ENCODE measurements at regions not wholly inside any gene's neighbourhood (a gene's known extent, or its start where the extent isn't known, plus 50 kb on each side); places are given as distances from the start of the nearest gene placed in this dataset.

DNA sequence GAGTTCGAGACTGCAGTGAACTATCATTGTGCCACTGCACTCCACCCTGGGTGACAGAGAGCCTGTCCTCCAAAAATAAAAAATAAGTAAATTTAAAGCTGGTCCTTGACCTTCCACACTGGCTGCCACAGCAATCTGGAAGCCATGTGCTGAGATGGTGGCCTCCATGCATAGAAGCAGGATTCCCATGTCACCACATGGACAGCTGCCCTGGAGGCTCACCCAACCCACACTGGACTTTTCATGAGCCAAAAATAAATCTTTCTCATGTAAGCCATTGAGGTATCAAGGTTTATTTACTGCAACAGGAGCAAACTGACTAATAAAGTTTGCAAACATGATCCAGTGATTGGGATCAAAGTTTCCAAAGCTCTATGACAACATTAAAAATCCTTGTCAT lies 88.5 kb downstream of the SETD4 start:
- H3K4me3 Mint-ChIP-seq, result no peak overlapping the region
- CTCF ChIA-PET, result interaction anchor here (0.7 kb wide), 1 partner anchor 118 kb away, joined by 3 read pairs; no protein-coding TSS in a partner anchor
- Histone ChIP-seq H3K4me1 (ENCODE audit: control insufficient read depth in 2 of 2, insufficient read depth in 2 of 2, low read length in 2 of 2) (no peaks in the 10 kb centered on the region), H3K27me3 (ENCODE audit: control insufficient read depth in 2 of 2, insufficient read depth in 2 of 2, low read length in 2 of 2) (no peaks in the 10 kb centered on the region), H3K27ac (ENCODE audit: low read depth, low read length) (no peak overlapping the region), H3K9me3 (ENCODE audit: control insufficient read depth in 2 of 3, low read length in 3 of 3) (no peaks in the 10 kb centered on the region), H3K4me3 (ENCODE audit: low read length) (no peak overlapping the region), H3K36me3 (ENCODE audit: control insufficient read depth in 2 of 3, insufficient read depth in 3 of 3, low read length in 3 of 3) (no peaks in the 10 kb centered on the region)
- intact Hi-C loops (cut with micrococcal nuclease), result no loop called here
- H3K27ac Mint-ChIP-seq, result no peak overlapping the region
- H3K36me3 Mint-ChIP-seq, result no peaks in the 10 kb centered on the region
- DNase-seq, result no peak
- no peaks in the 10 kb centered on the region for H3K9me3 Mint-ChIP-seq
- peaks cover 0 to 7% (median 4%) of the 10 kb centered on the region in 5 donors for H3K27me3 Mint-ChIP-seq
- H3K4me1 Mint-ChIP-seq, result no peaks in the 10 kb centered on the region
- POLR2A ChIA-PET, result interaction anchor here (0.6 kb wide), 1 partner anchor 1245 kb away, joined by 3 read pairs; no protein-coding TSS in a partner anchor
- no peak for ATAC-seq

- Histone ChIP-seq H3K36me3 (ENCODE audit: control insufficient read depth in 2 of 3, insufficient read depth in 3 of 3, low read length in 3 of 3) (no peaks in the 10 kb centered on the region), H3K9me3 (ENCODE audit: control insufficient read depth in 2 of 3, low read length in 3 of 3) (no peaks in the 10 kb centered on the region), H3K27me3 (ENCODE audit: control insufficient read depth in 2 of 2, insufficient read depth in 2 of 2, low read length in 2 of 2) (no peaks in the 10 kb centered on the region), H3K4me1 (ENCODE audit: control insufficient read depth in 2 of 2, insufficient read depth in 2 of 2, low read length in 2 of 2) (no peaks in the 10 kb centered on the region), H3K27ac (ENCODE audit: low read depth, low read length) (no peak overlapping the region), H3K4me3 (ENCODE audit: low read length) (no peak overlapping the region)
- peaks cover 0 to 5% (median 0%) of the 10 kb centered on the region in 5 donors for H3K27me3 Mint-ChIP-seq
- intact Hi-C loops (cut with micrococcal nuclease), result no loop called here
- H3K4me3 Mint-ChIP-seq, result no peak overlapping the region
- POLR2A ChIA-PET, result no interaction called here
- no peak for DNase-seq
- H3K27ac Mint-ChIP-seq, result no peak overlapping the region
- ATAC-seq, result no peak
- CTCF ChIA-PET, result interaction anchor here (0.7 kb wide), 1 partner anchor 540 kb away, joined by 4 read pairs; no protein-coding TSS in a partner anchor
- H3K4me1 Mint-ChIP-seq, result no peaks in the 10 kb centered on the region
- no peaks in the 10 kb centered on the region for H3K9me3 Mint-ChIP-seq
- H3K36me3 Mint-ChIP-seq, result peaks cover 0 to 4% (median 0%) of the 10 kb centered on the region in 5 donors
Observed at GRCh38 chr21:35969281-35969680, 91.0 kb downstream of the SETD4 start.

- peaks cover 0 to 9% (median 3%) of the 10 kb centered on the region in 5 donors for H3K27me3 Mint-ChIP-seq
- no peak overlapping the region for H3K4me3 Mint-ChIP-seq
- ChIA-PET POLR2A (no interaction called here), CTCF (interaction anchor here (0.6 kb wide), 1 partner anchor 1142 kb away, joined by 6 read pairs; no protein-coding TSS in a partner anchor)
- H3K9me3 Mint-ChIP-seq, result peaks cover 0 to 1% (median 0%) of the 10 kb centered on the region in 11 donors
- intact Hi-C loops (cut with micrococcal nuclease), result no loop called here
- no peak for ATAC-seq
- DNase-seq, result no peak
- no peak overlapping the region for H3K27ac Mint-ChIP-seq
- H3K27me3 ChIP-seq (ENCODE audit: control insufficient read depth in 2 of 2, insufficient read depth in 2 of 2, low read length in 2 of 2), result no peaks in the 10 kb centered on the region
- no peaks in the 10 kb centered on the region for H3K9me3 ChIP-seq (ENCODE audit: control insufficient read depth in 2 of 3, low read length in 3 of 3)
- no peak overlapping the region for H3K4me3 ChIP-seq (ENCODE audit: low read length)
- H3K27ac ChIP-seq (ENCODE audit: low read depth, low read length), result no peak overlapping the region
- no peaks in the 10 kb centered on the region for H3K4me1 Mint-ChIP-seq
- H3K36me3 Mint-ChIP-seq, result peaks cover 0 to 4% (median 0%) of the 10 kb centered on the region in 5 donors
- no peaks in the 10 kb centered on the region for H3K4me1 ChIP-seq (ENCODE audit: control insufficient read depth in 2 of 2, insufficient read depth in 2 of 2, low read length in 2 of 2)
- no peaks in the 10 kb centered on the region for H3K36me3 ChIP-seq (ENCODE audit: control insufficient read depth in 2 of 3, insufficient read depth in 3 of 3, low read length in 3 of 3)
Observed at GRCh38 chr21:35968564-35968963, 91.8 kb downstream of the SETD4 start.

- H3K27ac Mint-ChIP-seq, result no peak overlapping the region
- CTCF ChIA-PET, result no interaction called here
- H3K36me3 ChIP-seq (ENCODE audit: control insufficient read depth in 2 of 3, insufficient read depth in 3 of 3, low read length in 3 of 3), result no peaks in the 10 kb centered on the region
Observed at GRCh38 chr21:35965699-35966098, 94.6 kb downstream of the SETD4 start.

DNA sequence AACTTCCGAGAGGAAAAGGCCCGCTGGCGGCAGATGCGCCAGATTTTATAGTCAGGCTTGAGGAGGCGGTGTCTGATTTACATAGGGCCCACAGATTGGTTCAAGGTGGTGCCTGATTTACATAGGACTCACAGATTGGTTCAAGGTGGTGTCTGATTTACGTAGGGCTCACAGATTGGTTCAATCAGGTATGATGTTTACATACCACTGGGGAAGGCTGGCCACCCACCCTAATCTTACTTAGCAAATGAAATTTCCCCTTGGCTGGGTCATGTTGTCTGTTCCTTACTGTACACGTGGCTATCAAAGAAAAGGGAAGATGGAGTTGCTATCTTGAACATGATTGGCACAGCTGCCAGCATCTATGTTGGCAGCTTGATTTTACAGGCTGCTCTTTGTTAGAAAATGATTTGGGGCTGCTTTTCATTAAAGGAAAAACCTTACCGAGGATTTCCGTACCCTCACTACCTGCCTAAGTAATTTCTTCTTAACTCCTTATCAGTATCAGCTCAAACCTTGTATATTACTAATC lies 96.3 kb downstream of the SETD4 start:
- ChIA-PET CTCF (interaction anchor here (0.7 kb wide), 1 partner anchor 1220 kb away, joined by 3 read pairs; no protein-coding TSS in a partner anchor), POLR2A (no interaction called here)
- Histone ChIP-seq H3K36me3 (ENCODE audit: control insufficient read depth in 2 of 3, insufficient read depth in 3 of 3, low read length in 3 of 3) (no peaks in the 10 kb centered on the region), H3K27me3 (ENCODE audit: control insufficient read depth in 2 of 2, insufficient read depth in 2 of 2, low read length in 2 of 2) (no peaks in the 10 kb centered on the region), H3K4me3 (ENCODE audit: low read length) (no peak overlapping the region), H3K9me3 (ENCODE audit: control insufficient read depth in 2 of 3, low read length in 3 of 3) (no peaks in the 10 kb centered on the region), H3K27ac (ENCODE audit: low read depth, low read length) (no peak overlapping the region), H3K4me1 (ENCODE audit: control insufficient read depth in 2 of 2, insufficient read depth in 2 of 2, low read length in 2 of 2) (no peaks in the 10 kb centered on the region)
- H3K36me3 Mint-ChIP-seq, result peaks cover 0 to 4% (median 0%) of the 10 kb centered on the region in 5 donors
- H3K4me3 Mint-ChIP-seq, result no peak overlapping the region
- H3K4me1 Mint-ChIP-seq, result no peaks in the 10 kb centered on the region
- H3K9me3 Mint-ChIP-seq, result peaks cover 0 to 1% (median 0%) of the 10 kb centered on the region in 11 donors
- peaks cover 0 to 17% (median 8%) of the 10 kb centered on the region in 5 donors for H3K27me3 Mint-ChIP-seq
- intact Hi-C loops (cut with micrococcal nuclease), result no loop called here
- DNase-seq (no peak), ATAC-seq (no peak)
- H3K27ac Mint-ChIP-seq, result no peak overlapping the region

More at GRCh38 chr21:35965699-35966098, 94.6 kb downstream of the SETD4 start:
- H3K27ac ChIP-seq (ENCODE audit: low read depth, low read length), result no peak overlapping the region
- Mint-ChIP-seq H3K4me3 (no peak overlapping the region), H3K9me3 (peaks cover 0 to 1% (median 0%) of the 10 kb centered on the region in 11 donors), H3K4me1 (no peaks in the 10 kb centered on the region), H3K27me3 (peaks cover 0 to 12% (median 6%) of the 10 kb centered on the region in 5 donors), H3K36me3 (peaks cover 0 to 4% (median 0%) of the 10 kb centered on the region in 5 donors)
- no peak for DNase-seq
- H3K27me3 ChIP-seq (ENCODE audit: control insufficient read depth in 2 of 2, insufficient read depth in 2 of 2, low read length in 2 of 2), result no peaks in the 10 kb centered on the region
- intact Hi-C loops (cut with micrococcal nuclease), result no loop called here
- no peak for ATAC-seq
- no peaks in the 10 kb centered on the region for H3K4me1 ChIP-seq (ENCODE audit: control insufficient read depth in 2 of 2, insufficient read depth in 2 of 2, low read length in 2 of 2)
- H3K4me3 ChIP-seq (ENCODE audit: low read length), result no peak overlapping the region
- POLR2A ChIA-PET, result no interaction called here
- no peaks in the 10 kb centered on the region for H3K9me3 ChIP-seq (ENCODE audit: control insufficient read depth in 2 of 3, low read length in 3 of 3)

DNA sequence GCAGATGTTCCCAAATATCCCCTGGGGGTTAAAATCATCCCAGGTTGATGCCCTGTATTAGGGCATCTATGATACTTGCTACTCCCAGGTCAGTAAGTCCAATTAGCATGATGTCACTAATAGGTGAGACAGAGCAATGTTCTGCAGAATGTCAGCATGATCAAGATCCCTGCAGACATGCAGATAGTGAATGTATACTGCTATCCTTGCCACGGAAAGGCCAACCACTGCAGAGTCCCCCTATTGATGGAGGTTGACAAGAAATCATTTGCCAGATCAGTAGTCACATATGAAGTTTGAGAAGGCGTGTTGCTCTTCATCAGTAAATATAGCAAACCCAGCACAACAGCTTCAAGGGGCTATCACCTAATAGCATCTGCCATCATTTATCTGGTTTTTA lies 97.4 kb downstream of the SETD4 start:
- Mint-ChIP-seq H3K36me3 (peaks cover 0 to 4% (median 0%) of the 10 kb centered on the region in 5 donors), H3K4me1 (no peaks in the 10 kb centered on the region), H3K9me3 (peaks cover 0 to 3% (median 0%) of the 10 kb centered on the region in 11 donors), H3K27ac (no peak overlapping the region), H3K27me3 (peaks cover 0 to 14% (median 8%) of the 10 kb centered on the region in 5 donors), H3K4me3 (no peak overlapping the region)
- Histone ChIP-seq H3K27me3 (ENCODE audit: control insufficient read depth in 2 of 2, insufficient read depth in 2 of 2, low read length in 2 of 2) (no peaks in the 10 kb centered on the region), H3K27ac (ENCODE audit: low read depth, low read length) (no peak overlapping the region), H3K9me3 (ENCODE audit: control insufficient read depth in 2 of 3, low read length in 3 of 3) (no peaks in the 10 kb centered on the region), H3K36me3 (ENCODE audit: control insufficient read depth in 2 of 3, insufficient read depth in 3 of 3, low read length in 3 of 3) (no peaks in the 10 kb centered on the region), H3K4me1 (ENCODE audit: control insufficient read depth in 2 of 2, insufficient read depth in 2 of 2, low read length in 2 of 2) (no peaks in the 10 kb centered on the region), H3K4me3 (ENCODE audit: low read length) (no peak overlapping the region)
- ATAC-seq (no peak), DNase-seq (no peak)
- CTCF ChIA-PET, result interaction anchor here (0.7 kb wide), 1 partner anchor 1219 kb away, joined by 3 read pairs; no protein-coding TSS in a partner anchor
- POLR2A ChIA-PET, result no interaction called here
- intact Hi-C loops (cut with micrococcal nuclease), result no loop called here

GRCh38 chr21:35954066-35954465 lies 106.3 kb downstream of the SETD4 start:
- H3K27me3 Mint-ChIP-seq, result peaks cover 5 to 24% (median 9%) of the 10 kb centered on the region in 5 donors
- H3K36me3 Mint-ChIP-seq, result peaks cover 0 to 4% (median 0%) of the 10 kb centered on the region in 5 donors
- no peak for DNase-seq
- no peaks in the 10 kb centered on the region for H3K4me1 Mint-ChIP-seq
- POLR2A ChIA-PET, result no interaction called here
- peaks cover 0 to 3% (median 0%) of the 10 kb centered on the region in 11 donors for H3K9me3 Mint-ChIP-seq
- no peaks in the 10 kb centered on the region for H3K4me1 ChIP-seq (ENCODE audit: control insufficient read depth in 2 of 2, insufficient read depth in 2 of 2, low read length in 2 of 2)
- CTCF ChIA-PET, result no interaction called here
- no peaks in the 10 kb centered on the region for H3K36me3 ChIP-seq (ENCODE audit: control insufficient read depth in 2 of 3, insufficient read depth in 3 of 3, low read length in 3 of 3)
- H3K4me3 ChIP-seq (ENCODE audit: low read length), result no peak overlapping the region
- peaks cover 0 to 7% of the 10 kb centered on the region in 2 donors for H3K27me3 ChIP-seq (ENCODE audit: control insufficient read depth in 2 of 2, insufficient read depth in 2 of 2, low read length in 2 of 2)
- no peak for ATAC-seq
- no peak overlapping the region for H3K27ac Mint-ChIP-seq
- intact Hi-C loops (cut with micrococcal nuclease), result no loop called here
- H3K4me3 Mint-ChIP-seq, result no peak overlapping the region
- no peak overlapping the region for H3K27ac ChIP-seq (ENCODE audit: low read depth, low read length)
- H3K9me3 ChIP-seq (ENCODE audit: control insufficient read depth in 2 of 3, low read length in 3 of 3), result no peaks in the 10 kb centered on the region
